ENCODE measurements at regions not wholly inside any gene's neighbourhood (a gene's known extent, or its start where the extent isn't known, plus 50 kb on each side); places are given as distances from the start of the nearest gene placed in this dataset.
A peak's percentile ranks its signal among the peaks of the same experiment; 100 is the strongest.

GRCh38 chr4:13903061-13903460 lies 275.5 kb upstream of the BOD1L1 start:
- DNase-seq (ENCODE audit: low spot score) (no peak), ATAC-seq (ENCODE audit: insufficient number of reproducible peaks, low FRiP score, low read depth) (no peak)
- Histone ChIP-seq H3K27me3 (replicated peaks; ENCODE audit: insufficient read depth) (no peaks in the 10 kb centered on the region), H3K4me1 (ENCODE audit: control insufficient read depth in 1 of 2, low read depth in 2 of 2) (peaks cover 3 to 13% of the 10 kb centered on the region in 2 donors), H3K36me3 (no peaks in the 10 kb centered on the region), H3K4me3 (no peak overlapping the region), H3K9me3 (no peaks in the 10 kb centered on the region), H3K27ac (no peak overlapping the region)
- no peak for TF ChIP-seq CTCF (IDR thresholded peaks at IDR 0.05)

GRCh38 chr4:13903901-13904300 lies 276.4 kb upstream of the BOD1L1 start:
- H3K27ac ChIP-seq, result no peak overlapping the region
- H3K9me3 ChIP-seq, result no peaks in the 10 kb centered on the region
- ATAC-seq (ENCODE audit: insufficient number of reproducible peaks, low FRiP score, low read depth) (no peak), DNase-seq (ENCODE audit: low spot score) (no peak)
- no peaks in the 10 kb centered on the region for H3K36me3 ChIP-seq
- peaks cover 3 to 13% of the 10 kb centered on the region in 2 donors for H3K4me1 ChIP-seq (ENCODE audit: control insufficient read depth in 1 of 2, low read depth in 2 of 2)
- no peak for TF ChIP-seq CTCF (IDR thresholded peaks at IDR 0.05)
- no peaks in the 10 kb centered on the region for H3K27me3 ChIP-seq (replicated peaks; ENCODE audit: insufficient read depth)
- H3K4me3 ChIP-seq, result no peak overlapping the region

- Histone ChIP-seq H3K27me3 (replicated peaks; ENCODE audit: insufficient read depth) (no peaks in the 10 kb centered on the region), H3K9me3 (no peaks in the 10 kb centered on the region), H3K36me3 (no peaks in the 10 kb centered on the region), H3K27ac (no peak overlapping the region), H3K4me1 (ENCODE audit: control insufficient read depth in 1 of 2, low read depth in 2 of 2) (peaks cover 3 to 13% of the 10 kb centered on the region in 2 donors), H3K4me3 (no peak overlapping the region)
- DNase-seq (ENCODE audit: low spot score), result no peak
- TF ChIP-seq CTCF (IDR thresholded peaks at IDR 0.05), result no peak
- ATAC-seq (ENCODE audit: insufficient number of reproducible peaks, low FRiP score, low read depth), result no peak
Observed at GRCh38 chr4:13905543-13905942, 278.0 kb upstream of the BOD1L1 start.

- no peak for ATAC-seq (ENCODE audit: insufficient number of reproducible peaks, low FRiP score, low read depth)
- Histone ChIP-seq H3K27ac (peak overlapping the region; percentile 40 to 68), H3K4me1 (ENCODE audit: control insufficient read depth in 1 of 2, low read depth in 2 of 2) (peaks cover 3 to 13% of the 10 kb centered on the region in 2 donors), H3K36me3 (no peaks in the 10 kb centered on the region), H3K4me3 (no peak overlapping the region), H3K9me3 (no peaks in the 10 kb centered on the region), H3K27me3 (replicated peaks; ENCODE audit: insufficient read depth) (no peaks in the 10 kb centered on the region)
- no peak for TF ChIP-seq CTCF (IDR thresholded peaks at IDR 0.05)
- no peak for DNase-seq (ENCODE audit: low spot score)
Observed at GRCh38 chr4:13906727-13907126, 279.2 kb upstream of the BOD1L1 start.

- no peak for TF ChIP-seq CTCF (IDR thresholded peaks at IDR 0.05)
- Histone ChIP-seq H3K9me3 (no peaks in the 10 kb centered on the region), H3K27ac (peak overlapping the region; percentile 40 to 68), H3K27me3 (replicated peaks; ENCODE audit: insufficient read depth) (no peaks in the 10 kb centered on the region), H3K4me3 (no peak overlapping the region), H3K4me1 (ENCODE audit: control insufficient read depth in 1 of 2, low read depth in 2 of 2) (peaks cover 3 to 13% of the 10 kb centered on the region in 2 donors), H3K36me3 (no peaks in the 10 kb centered on the region)
- no peak for DNase-seq (ENCODE audit: low spot score)
- peak; percentile 96 for ATAC-seq (ENCODE audit: insufficient number of reproducible peaks, low FRiP score, low read depth)
Observed at GRCh38 chr4:13907255-13907751, 279.8 kb upstream of the BOD1L1 start.

All from thoracic aorta (tissue), 2 donors.